SK-N-SH treated with all-trans-retinoic acid at 6 μM for 48 hours (cell line): ENCODE measurements at regions not wholly inside any gene's neighbourhood (a gene's known extent, or its start where the extent isn't known, plus 50 kb on each side); places are given as distances from the start of the nearest gene placed in this dataset.

Experiments used
- ARNTL ChIP-seq: fragments of 450-650 bp; formaldehyde crosslinking; IDR thresholded peaks from 2 replicates; pipeline ENCODE4 v1.5.0; 2020; ENCODE audit warnings: low read depth, mild to moderate bottlenecking, moderate library complexity, borderline replicate concordance
- CSDC2 ChIP-seq: fragments of 250-450 bp; sonication (Bioruptor Pico); IDR thresholded peaks from 2 replicates; pipeline ENCODE4 v1.5.0; 2020; ENCODE audit warnings: mild to moderate bottlenecking, moderate library complexity
- ESRRG ChIP-seq: fragments of 250-450 bp; sonication (Bioruptor Pico); IDR thresholded peaks from 2 replicates; pipeline ENCODE4 v1.6.1; 2021; ENCODE audit warnings: mild to moderate bottlenecking
- PPARA ChIP-seq: fragments of 250-450 bp; sonication (Bioruptor Pico); IDR thresholded peaks from 2 replicates; pipeline ENCODE4 v1.5.0; 2020; ENCODE audit warnings: mild to moderate bottlenecking, borderline replicate concordance
- RARB ChIP-seq: fragments of 250-450 bp; sonication (Bioruptor Pico); IDR thresholded peaks from 2 replicates; pipeline ENCODE4 v1.8.0; 2021; ENCODE audit warnings: mild to moderate bottlenecking, moderate library complexity
- TOX ChIP-seq: fragments of 250-450 bp; sonication (Bioruptor Pico); IDR thresholded peaks from 2 replicates; pipeline ENCODE4 v1.8.0; 2021; ENCODE audit warnings: mild to moderate bottlenecking, moderate library complexity, borderline replicate concordance
- ZC3H10 ChIP-seq: fragments of 250-450 bp; sonication (Bioruptor Pico); IDR thresholded peaks from 2 replicates; pipeline ENCODE4 v1.5.1; 2021; ENCODE audit warnings: mild to moderate bottlenecking, moderate library complexity
- ZNF70 ChIP-seq: fragments of 450-650 bp; formaldehyde crosslinking; IDR thresholded peaks from 2 replicates; pipeline ENCODE4 v1.5.0; 2020; ENCODE audit warnings: mild to moderate bottlenecking, moderate library complexity
- TF ChIP-seq, protein P1 (sequence below): fragments of 250-450 bp; sonication (Bioruptor Pico); IDR thresholded peaks from 2 replicates; pipeline ENCODE4 v1.8.0; 2020; ENCODE audit warnings: mild to moderate bottlenecking, moderate library complexity, borderline replicate concordance

- TF ChIP-seq ARNTL (CRISPR knock-in tag) = no peak
- TF ChIP-seq, protein P1, sequence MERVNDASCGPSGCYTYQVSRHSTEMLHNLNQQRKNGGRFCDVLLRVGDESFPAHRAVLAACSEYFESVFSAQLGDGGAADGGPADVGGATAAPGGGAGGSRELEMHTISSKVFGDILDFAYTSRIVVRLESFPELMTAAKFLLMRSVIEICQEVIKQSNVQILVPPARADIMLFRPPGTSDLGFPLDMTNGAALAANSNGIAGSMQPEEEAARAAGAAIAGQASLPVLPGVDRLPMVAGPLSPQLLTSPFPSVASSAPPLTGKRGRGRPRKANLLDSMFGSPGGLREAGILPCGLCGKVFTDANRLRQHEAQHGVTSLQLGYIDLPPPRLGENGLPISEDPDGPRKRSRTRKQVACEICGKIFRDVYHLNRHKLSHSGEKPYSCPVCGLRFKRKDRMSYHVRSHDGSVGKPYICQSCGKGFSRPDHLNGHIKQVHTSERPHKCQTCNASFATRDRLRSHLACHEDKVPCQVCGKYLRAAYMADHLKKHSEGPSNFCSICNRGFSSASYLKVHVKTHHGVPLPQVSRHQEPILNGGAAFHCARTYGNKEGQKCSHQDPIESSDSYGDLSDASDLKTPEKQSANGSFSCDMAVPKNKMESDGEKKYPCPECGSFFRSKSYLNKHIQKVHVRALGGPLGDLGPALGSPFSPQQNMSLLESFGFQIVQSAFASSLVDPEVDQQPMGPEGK = no peak
- TF ChIP-seq CSDC2 (CRISPR knock-in tag) = no peak
- TF ChIP-seq TOX (CRISPR knock-in tag) = no peak
- no peak for TF ChIP-seq ZNF70 (CRISPR knock-in tag)
- TF ChIP-seq ZC3H10 (CRISPR knock-in tag) = no peak
- TF ChIP-seq ESRRG (CRISPR knock-in tag) = no peak
- TF ChIP-seq RARB (CRISPR knock-in tag) = no peak
- no peak for TF ChIP-seq PPARA (CRISPR knock-in tag)
These were observed 347.7 kb upstream of the MAP2 start for GRCh38 chr2:209076151-209076550.
